ENCODE measurements at regions not wholly inside any gene's neighbourhood (a gene's known extent, or its start where the extent isn't known, plus 50 kb on each side); places are given as distances from the start of the nearest gene placed in this dataset.
A peak's percentile ranks its signal among the peaks of the same experiment; 100 is the strongest.

DNA sequence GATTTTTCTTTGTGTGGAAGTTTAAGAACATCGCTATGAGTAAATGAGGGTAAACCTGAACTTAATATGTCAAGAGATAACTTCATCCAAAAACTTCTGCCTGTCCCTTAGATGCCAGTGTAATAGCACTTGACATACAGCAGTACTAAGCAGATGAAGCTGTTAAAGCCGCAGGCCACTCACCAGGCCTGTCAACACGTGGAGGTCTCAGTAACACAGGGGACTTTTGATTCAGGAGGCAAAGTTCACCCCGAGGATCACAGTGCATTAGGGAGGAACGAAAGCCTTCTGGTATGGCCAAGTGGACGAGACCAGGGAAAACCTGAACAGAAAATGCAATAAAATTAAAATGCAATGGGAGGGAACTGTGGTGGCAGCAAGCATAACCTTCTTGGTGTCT is 235.7 kb downstream of the CHD9NB start:
- TF ChIP-seq, protein P1, sequence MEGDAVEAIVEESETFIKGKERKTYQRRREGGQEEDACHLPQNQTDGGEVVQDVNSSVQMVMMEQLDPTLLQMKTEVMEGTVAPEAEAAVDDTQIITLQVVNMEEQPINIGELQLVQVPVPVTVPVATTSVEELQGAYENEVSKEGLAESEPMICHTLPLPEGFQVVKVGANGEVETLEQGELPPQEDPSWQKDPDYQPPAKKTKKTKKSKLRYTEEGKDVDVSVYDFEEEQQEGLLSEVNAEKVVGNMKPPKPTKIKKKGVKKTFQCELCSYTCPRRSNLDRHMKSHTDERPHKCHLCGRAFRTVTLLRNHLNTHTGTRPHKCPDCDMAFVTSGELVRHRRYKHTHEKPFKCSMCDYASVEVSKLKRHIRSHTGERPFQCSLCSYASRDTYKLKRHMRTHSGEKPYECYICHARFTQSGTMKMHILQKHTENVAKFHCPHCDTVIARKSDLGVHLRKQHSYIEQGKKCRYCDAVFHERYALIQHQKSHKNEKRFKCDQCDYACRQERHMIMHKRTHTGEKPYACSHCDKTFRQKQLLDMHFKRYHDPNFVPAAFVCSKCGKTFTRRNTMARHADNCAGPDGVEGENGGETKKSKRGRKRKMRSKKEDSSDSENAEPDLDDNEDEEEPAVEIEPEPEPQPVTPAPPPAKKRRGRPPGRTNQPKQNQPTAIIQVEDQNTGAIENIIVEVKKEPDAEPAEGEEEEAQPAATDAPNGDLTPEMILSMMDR (IDR thresholded peaks at IDR 0.05; ENCODE audit: low read depth, low read length, missing control alignments) = no peak
- H3K27me3 ChIP-seq (replicated peaks) = no peaks in the 10 kb centered on the region
- no peaks in the 10 kb centered on the region for H3K36me3 ChIP-seq (replicated peaks)
- DNase-seq = no peak
- no peak overlapping the region for H3K27ac ChIP-seq
- H3K4me3 ChIP-seq (ENCODE audit: low read depth, low read length) = no peak overlapping the region
- in situ Hi-C loops (cut with HindIII; ENCODE audit: low pct_ligation_motif_present, low sequenced_read_pairs) = no loop called here

DNA sequence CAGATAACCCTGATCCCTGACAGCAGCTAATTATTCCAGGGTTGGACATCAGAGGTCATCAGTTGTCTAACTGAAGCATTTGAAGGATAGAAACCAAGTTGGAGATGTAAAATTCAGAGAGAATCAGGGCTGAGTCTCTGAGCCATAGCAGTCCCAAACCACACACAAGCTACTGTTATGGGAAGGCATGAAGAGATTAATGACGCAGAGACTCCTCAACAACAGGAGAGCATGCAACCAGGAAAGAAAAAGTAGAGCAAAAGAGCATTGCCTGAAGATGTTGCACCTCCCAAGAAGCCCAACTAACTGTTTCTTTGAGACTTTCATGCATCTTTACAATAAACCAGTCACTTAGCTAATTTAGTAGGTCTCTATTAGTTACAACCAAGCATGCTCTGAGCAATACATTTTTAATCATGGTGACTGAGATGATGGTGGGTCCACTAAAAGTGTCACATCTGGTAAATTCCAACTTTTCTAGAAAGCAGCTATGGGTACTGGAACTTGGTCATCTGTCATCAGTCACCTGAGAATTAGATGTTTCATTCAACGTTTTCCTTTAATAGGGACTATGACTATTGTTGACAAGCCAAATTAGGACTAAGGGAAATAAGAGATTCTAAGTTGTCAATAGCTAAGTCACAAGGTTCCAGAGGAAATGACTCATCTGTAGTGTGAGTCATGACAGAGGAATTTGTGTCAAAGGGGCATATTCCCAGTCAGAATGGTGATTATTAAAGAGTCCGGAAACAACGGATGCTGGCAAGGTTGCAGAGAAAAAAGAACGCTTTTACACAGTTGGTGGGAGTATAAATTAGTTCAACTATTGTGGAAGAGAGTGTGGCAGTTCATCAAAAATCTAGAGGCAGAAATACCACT is 239.8 kb downstream of the CHD9NB start:
- Histone ChIP-seq H3K36me3 (replicated peaks) (no peaks in the 10 kb centered on the region), H3K4me3 (ENCODE audit: low read depth, low read length) (no peak overlapping the region), H3K27ac (peak overlapping the region; percentile 53), H3K27me3 (replicated peaks) (no peaks in the 10 kb centered on the region)
- in situ Hi-C loops (cut with HindIII; ENCODE audit: low pct_ligation_motif_present, low sequenced_read_pairs) = no loop called here
- TF ChIP-seq, protein P1 (IDR thresholded peaks at IDR 0.05; ENCODE audit: low read depth, low read length, missing control alignments) = no peak
- DNase-seq = peak; percentile 79

DNA sequence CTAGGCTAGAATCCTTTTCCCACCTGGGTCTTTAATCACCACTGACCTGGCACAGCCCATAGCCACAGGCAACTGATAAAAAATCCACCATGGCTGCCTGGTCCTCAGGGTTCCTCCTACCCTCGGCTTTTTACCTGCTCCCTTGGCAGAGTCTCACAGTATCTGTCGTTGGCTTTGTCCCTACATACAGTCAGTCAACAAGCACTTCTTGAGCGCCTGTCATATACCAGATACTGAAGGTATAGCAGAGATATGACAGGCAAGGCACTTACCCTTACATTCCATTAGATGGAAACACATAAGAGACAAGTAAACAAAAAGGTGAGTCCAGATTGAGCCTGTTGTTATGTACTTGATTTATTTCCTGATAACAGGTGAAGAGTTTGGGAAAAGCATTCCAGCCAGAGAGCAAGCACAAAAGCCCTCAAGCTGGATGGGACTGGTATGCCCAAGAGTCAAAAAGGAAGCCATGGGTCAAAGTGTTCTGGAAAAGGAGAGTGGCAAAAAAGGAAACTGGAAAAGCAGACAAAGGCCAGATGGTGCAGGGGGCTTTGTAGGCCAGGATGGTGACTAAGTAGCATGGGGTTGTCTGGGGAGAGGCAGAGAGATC is 247.0 kb downstream of the CHD9NB start:
- Histone ChIP-seq H3K27me3 (replicated peaks) (no peaks in the 10 kb centered on the region), H3K36me3 (replicated peaks) (no peaks in the 10 kb centered on the region), H3K4me3 (ENCODE audit: low read depth, low read length) (no peak overlapping the region), H3K27ac (no peak overlapping the region)
- in situ Hi-C loops (cut with HindIII; ENCODE audit: low pct_ligation_motif_present, low sequenced_read_pairs) = no loop called here
- TF ChIP-seq, protein P1 (IDR thresholded peaks at IDR 0.05; ENCODE audit: low read depth, low read length, missing control alignments) = no peak
- DNase-seq = no peak

DNA sequence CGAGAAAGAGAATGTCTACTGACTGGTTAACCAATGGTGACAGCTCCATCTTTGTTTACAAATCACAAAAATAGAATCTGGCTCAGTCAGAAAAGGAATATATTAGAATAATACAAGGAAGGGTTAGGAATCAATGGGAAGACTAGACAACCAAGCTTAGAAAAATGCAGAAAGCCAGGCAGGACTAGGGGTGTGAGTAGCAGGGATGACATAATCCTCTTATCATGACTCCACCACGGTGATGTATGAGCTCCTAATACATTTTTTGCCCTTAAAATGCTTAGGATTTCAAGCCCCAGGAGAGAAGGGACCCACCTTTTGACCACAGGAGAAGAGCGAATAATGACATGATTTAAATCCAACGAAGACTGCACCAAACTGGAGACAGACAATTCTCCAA is 252.3 kb downstream of the CHD9NB start:
- Histone ChIP-seq H3K36me3 (replicated peaks) (no peaks in the 10 kb centered on the region), H3K4me3 (ENCODE audit: low read depth, low read length) (no peak overlapping the region), H3K27ac (no peak overlapping the region), H3K27me3 (replicated peaks) (no peaks in the 10 kb centered on the region)
- TF ChIP-seq, protein P1 (IDR thresholded peaks at IDR 0.05; ENCODE audit: low read depth, low read length, missing control alignments) = no peak
- in situ Hi-C loops (cut with HindIII; ENCODE audit: low pct_ligation_motif_present, low sequenced_read_pairs) = no loop called here
- DNase-seq = no peak

DNA sequence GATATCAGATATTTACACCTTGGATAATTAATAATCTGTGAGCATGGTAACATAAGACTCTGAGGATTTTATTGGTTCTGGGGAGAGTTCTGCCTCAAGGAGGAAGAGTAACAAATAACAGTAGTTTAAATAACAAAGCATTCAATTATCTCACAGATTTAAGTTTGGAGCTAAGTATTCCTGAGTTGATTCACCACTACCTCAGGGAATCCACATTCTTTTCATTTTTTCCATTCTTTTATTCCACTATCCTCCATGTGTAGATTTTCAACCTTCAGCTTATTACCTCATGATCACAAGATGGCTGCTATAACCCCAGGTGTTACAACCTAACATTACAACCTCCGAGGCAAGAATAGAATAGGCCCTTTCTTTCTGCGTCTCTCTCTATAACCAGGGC is 252.2 kb upstream of the TOX3 start:
- TF ChIP-seq, protein P1 (IDR thresholded peaks at IDR 0.05; ENCODE audit: low read depth, low read length, missing control alignments) = no peak
- H3K36me3 ChIP-seq (replicated peaks) = no peaks in the 10 kb centered on the region
- H3K27me3 ChIP-seq (replicated peaks) = no peaks in the 10 kb centered on the region
- in situ Hi-C loops (cut with HindIII; ENCODE audit: low pct_ligation_motif_present, low sequenced_read_pairs) = no loop called here
- H3K27ac ChIP-seq = no peak overlapping the region
- H3K4me3 ChIP-seq (ENCODE audit: low read depth, low read length) = no peak overlapping the region
- DNase-seq = no peak

All from brain microvascular endothelial cell (primary cell).